Esophagus squamous epithelium (tissue), 5 donors: ENCODE measurements at regions not wholly inside any gene's neighbourhood (a gene's known extent, or its start where the extent isn't known, plus 50 kb on each side); places are given as distances from the start of the nearest gene placed in this dataset.

Experiments
- DNase-seq: peaks from one replicate; lab custom pipeline; 2025; lab: John Stamatoyannopoulos, UW
- H3K27ac ChIP-seq, 4 donors: fragments of 200-600 bp; sonication (generic); one replicate each; pipeline ENCODE4 v1.5.1; 2016 to 2019; ENCODE audit warnings: mild to moderate bottlenecking in 1 of 4
- H3K27me3 ChIP-seq, 4 donors: fragments of 200-600 bp; sonication (generic); 1 replicate in 3 of 4; 2 replicates in 1 of 4; pipeline versions ENCODE4 v1.5.1 to v1.6.0; 2017 to 2021; ENCODE audit warnings: antibody characterized with exemption in 1 of 4
- H3K36me3 ChIP-seq, 3 donors: fragments of 200-600 bp; sonication (generic); one replicate each; pipeline ENCODE4 v1.5.1; 2016 to 2019
- H3K4me1 ChIP-seq, 3 donors: fragments of 200-600 bp; sonication (generic); one replicate each; pipeline ENCODE4 v1.5.1; 2017 to 2019
- H3K4me3 ChIP-seq, 4 donors: fragments of 200-600 bp; sonication (generic); 1 replicate in 3 of 4; 2 replicates in 1 of 4; pipeline ENCODE4 v1.5.1; 2016 to 2019; ENCODE audit warnings: mild to moderate bottlenecking in 2 of 4, moderate library complexity in 1 of 4
- H3K9me3 ChIP-seq, 3 donors: fragments of 200-600 bp; sonication (generic); one replicate each; pipeline ENCODE4 v1.5.1; 2016 to 2019
- POLR2A ChIP-seq, 4 donors: fragments of 450-650 bp; IDR thresholded peaks; one replicate each; pipeline ENCODE4 v1.6.1; 2017; ENCODE audit warnings: antibody characterized with exemption in 4 of 4, mild to moderate bottlenecking in 4 of 4, moderate library complexity in 3 of 4
- WGBS, 2 donors: methylation state at CpG; one replicate each; pipeline ENCODE4 v1.1.5; 2018; 5-methylcytosine and 5-hydroxymethylcytosine counted together
- intact Hi-C: fragments of 100-400 bp; cut with DNase I; formaldehyde crosslinking; loops from one replicate; pipeline ENCODE4 v1.15.0; 2022
- TF ChIP-seq, protein P1 (sequence below), 6 experiments: fragments of 450-650 bp in 4 of 6; fragments of 200-600 bp in 2 of 6; sonication (generic) in 2 of 6; IDR thresholded peaks; one replicate each; pipeline ENCODE4 v1.5.1; 2016 to 2019; ENCODE audit warnings: antibody characterized with exemption in 6 of 6, mild to moderate bottlenecking in 4 of 6, moderate library complexity in 4 of 6
- donor health status: DM: yes; HTN: yes; CAD: no.

DNA sequence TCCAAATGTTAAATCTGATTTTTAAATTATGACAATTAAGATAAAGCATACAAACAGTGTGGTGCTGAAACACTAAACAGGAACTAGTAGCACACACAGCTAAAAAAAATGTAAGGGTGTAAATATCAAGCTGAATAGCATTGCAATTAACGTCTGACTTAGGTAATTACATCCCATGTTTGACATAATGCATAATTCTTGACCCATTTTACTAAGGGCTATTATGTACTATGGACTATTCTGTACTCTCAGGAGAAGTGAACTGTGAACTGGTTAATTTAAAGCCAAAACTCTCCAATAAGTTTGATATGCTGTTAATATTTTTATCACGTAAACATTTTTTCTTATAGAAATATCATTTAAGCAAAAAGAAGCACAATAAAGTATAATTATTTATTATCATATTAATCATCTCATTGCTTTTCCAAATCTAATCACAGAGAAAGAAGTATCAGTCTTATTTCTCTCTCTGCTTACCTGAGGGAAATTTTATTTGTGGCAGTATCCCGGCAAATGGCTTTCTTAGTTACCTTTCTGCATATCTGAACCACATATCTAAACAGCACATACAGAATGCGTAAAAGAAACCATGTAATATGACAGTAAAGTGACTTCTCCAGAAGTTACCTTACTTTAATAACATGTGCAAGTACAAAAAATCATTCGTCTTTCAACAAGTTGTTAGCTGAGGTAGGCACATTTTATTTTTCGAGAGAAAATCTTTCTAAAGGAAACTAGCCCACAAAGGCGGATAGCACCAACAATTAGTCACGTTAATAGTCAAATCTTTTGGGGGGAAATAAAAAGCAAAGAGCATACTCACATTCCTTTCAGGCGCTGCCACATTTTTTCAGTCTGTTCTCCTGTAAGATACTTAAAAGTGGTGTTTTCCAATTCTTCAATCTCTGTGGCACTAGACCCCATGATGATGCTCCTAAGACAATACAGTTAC is 94.9 kb upstream of the PDE1A start:
- no peaks in the 10 kb centered on the region for H3K27me3 ChIP-seq
- intact Hi-C loops: no loop called here
- 75 to 79% methylated on average over 9 of the region's 9 CpGs for WGBS, 2 donors
- H3K4me1 ChIP-seq: no peaks in the 10 kb centered on the region
- H3K27ac ChIP-seq: no peak overlapping the region
- H3K4me3 ChIP-seq: no peak overlapping the region
- no peaks in the 10 kb centered on the region for H3K36me3 ChIP-seq
- no peaks in the 10 kb centered on the region for H3K9me3 ChIP-seq
- TF ChIP-seq, protein P1, sequence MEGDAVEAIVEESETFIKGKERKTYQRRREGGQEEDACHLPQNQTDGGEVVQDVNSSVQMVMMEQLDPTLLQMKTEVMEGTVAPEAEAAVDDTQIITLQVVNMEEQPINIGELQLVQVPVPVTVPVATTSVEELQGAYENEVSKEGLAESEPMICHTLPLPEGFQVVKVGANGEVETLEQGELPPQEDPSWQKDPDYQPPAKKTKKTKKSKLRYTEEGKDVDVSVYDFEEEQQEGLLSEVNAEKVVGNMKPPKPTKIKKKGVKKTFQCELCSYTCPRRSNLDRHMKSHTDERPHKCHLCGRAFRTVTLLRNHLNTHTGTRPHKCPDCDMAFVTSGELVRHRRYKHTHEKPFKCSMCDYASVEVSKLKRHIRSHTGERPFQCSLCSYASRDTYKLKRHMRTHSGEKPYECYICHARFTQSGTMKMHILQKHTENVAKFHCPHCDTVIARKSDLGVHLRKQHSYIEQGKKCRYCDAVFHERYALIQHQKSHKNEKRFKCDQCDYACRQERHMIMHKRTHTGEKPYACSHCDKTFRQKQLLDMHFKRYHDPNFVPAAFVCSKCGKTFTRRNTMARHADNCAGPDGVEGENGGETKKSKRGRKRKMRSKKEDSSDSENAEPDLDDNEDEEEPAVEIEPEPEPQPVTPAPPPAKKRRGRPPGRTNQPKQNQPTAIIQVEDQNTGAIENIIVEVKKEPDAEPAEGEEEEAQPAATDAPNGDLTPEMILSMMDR (IDR thresholded peaks at IDR 0.05): no peak
- no peak for TF ChIP-seq POLR2A (IDR thresholded peaks at IDR 0.05)
- DNase-seq: no peak

DNA sequence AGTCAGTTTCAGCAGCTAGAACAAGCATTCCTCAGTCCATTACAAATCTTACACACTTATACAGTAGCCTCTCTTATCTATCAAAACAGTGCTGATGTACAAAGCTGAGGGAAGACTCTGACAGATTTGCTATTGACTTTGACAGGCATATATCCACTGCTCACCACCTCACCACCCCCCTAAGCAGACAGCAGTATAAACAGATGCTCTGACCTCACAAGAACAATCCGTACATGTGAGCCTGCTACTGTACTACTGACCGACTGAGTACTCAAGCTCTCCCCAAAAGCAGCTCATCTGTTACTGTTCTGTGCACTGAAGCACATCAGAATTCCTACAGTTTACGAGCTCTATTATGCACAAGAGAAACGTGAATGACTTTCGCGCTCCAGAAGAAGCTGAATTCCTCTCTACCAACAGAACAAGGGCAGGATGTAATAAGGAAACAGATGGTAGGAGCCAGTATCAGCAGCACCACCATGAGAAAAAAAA is 95.6 kb upstream of the PDE1A start:
- no peaks in the 10 kb centered on the region for H3K4me1 ChIP-seq
- intact Hi-C loops: no loop called here
- DNase-seq: no peak
- WGBS, 2 donors: 31 to 53% methylated on average over 6 of the region's 6 CpGs
- no peaks in the 10 kb centered on the region for H3K9me3 ChIP-seq
- no peak overlapping the region for H3K27ac ChIP-seq
- H3K4me3 ChIP-seq: peak overlapping the region in 1 of 4 donors; percentile 31
- H3K27me3 ChIP-seq: no peaks in the 10 kb centered on the region
- TF ChIP-seq, protein P1 (IDR thresholded peaks at IDR 0.05): no peak
- no peak for TF ChIP-seq POLR2A (IDR thresholded peaks at IDR 0.05)
- no peaks in the 10 kb centered on the region for H3K36me3 ChIP-seq

DNA sequence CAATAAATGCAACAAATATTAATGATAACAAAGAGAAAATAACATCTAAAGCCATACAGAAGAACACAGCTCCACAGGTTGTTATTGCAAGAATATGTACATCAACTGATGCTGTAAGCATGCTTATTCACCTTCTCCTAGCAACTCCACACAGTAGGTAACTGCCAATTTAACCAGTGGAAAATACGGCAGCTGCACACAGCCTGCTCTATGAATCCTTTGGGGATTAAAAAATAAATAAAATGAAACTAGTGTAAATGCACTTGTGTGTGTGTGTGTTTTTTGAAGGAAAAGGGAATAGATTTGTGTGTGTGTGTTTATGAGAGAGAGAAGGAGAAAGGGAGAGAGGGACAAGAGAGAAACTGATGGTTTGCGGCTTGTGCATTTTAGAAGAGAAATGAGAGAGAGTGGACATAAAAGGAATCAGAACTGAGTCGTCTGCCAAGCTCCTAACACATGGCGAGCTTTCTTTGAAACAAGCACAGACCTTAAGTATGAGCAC is 96.2 kb upstream of the PDE1A start:
- no peaks in the 10 kb centered on the region for H3K4me1 ChIP-seq
- H3K27me3 ChIP-seq: no peaks in the 10 kb centered on the region
- no peak overlapping the region for H3K27ac ChIP-seq
- WGBS, 2 donors: 43 to 64% methylated on average over 4 of the region's 4 CpGs
- no peak for DNase-seq
- H3K4me3 ChIP-seq: peak overlapping the region in 1 of 4 donors; percentile 31
- no peaks in the 10 kb centered on the region for H3K36me3 ChIP-seq
- TF ChIP-seq, protein P1 (IDR thresholded peaks at IDR 0.05): no peak
- no peak for TF ChIP-seq POLR2A (IDR thresholded peaks at IDR 0.05)
- intact Hi-C loops: no loop called here
- H3K9me3 ChIP-seq: no peaks in the 10 kb centered on the region

DNA sequence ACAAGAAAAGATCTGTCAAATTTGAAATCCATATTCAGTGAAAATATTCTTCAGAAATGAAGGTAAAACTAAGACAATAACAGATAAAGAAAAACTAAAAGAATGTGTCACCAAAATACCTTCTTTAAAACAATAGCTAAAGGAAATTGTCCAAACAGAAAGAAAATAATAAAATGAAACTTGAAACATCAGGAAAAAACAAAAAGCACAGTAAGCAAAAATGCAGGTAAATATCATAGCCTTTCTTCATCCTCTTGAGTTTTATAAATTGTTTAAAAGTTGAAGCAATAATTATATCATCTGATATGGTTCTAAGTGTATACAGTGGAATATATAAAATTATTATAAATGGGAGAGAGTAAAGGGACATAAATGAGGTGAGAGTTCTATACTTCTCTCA is 103.8 kb upstream of the PDE1A start:
- TF ChIP-seq POLR2A (IDR thresholded peaks at IDR 0.05): no peak
- TF ChIP-seq, protein P1 (IDR thresholded peaks at IDR 0.05): no peak
- H3K36me3 ChIP-seq: no peaks in the 10 kb centered on the region
- no peak overlapping the region for H3K4me3 ChIP-seq
- no peaks in the 10 kb centered on the region for H3K9me3 ChIP-seq
- no peaks in the 10 kb centered on the region for H3K27me3 ChIP-seq
- H3K27ac ChIP-seq: no peak overlapping the region
- H3K4me1 ChIP-seq: no peaks in the 10 kb centered on the region
- no peak for DNase-seq
- intact Hi-C loops: no loop called here

DNA sequence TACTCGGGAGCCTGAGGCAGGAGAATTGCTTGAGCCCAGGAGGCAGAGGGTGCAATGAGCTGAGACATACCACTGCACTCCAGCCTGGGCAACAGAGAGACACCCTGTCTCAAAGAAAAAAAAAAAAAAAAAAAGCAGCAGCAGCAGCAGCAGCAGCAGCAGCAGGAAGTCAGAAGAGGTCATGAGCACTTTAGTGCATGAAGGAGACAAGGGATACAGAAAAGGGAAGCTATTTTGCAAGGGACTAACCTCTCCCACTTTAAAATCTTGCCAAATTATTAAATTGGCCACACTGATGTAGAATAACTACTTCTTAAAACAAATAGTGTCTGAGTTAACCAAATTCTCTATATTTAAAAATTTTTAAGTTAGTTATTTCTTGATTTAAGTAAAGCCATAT is 113.4 kb upstream of the PDE1A start:
- no peak for DNase-seq
- WGBS, 2 donors: 100% methylated on average over 1 of the region's 1 CpG; no CpG with 5 or more reads in 1 of the 2 donors
- Histone ChIP-seq H3K27me3 (no peaks in the 10 kb centered on the region), H3K36me3 (no peaks in the 10 kb centered on the region), H3K9me3 (no peaks in the 10 kb centered on the region), H3K4me1 (no peaks in the 10 kb centered on the region), H3K27ac (no peak overlapping the region), H3K4me3 (no peak overlapping the region)
- TF ChIP-seq, protein P1 (IDR thresholded peaks at IDR 0.05): no peak
- no peak for TF ChIP-seq POLR2A (IDR thresholded peaks at IDR 0.05)
- intact Hi-C loops: no loop called here
